ENCODE measurements at regions not wholly inside any gene's neighbourhood (a gene's known extent, or its start where the extent isn't known, plus 50 kb on each side); places are given as distances from the start of the nearest gene placed in this dataset.

- DNase-seq, result no peak
Observed at GRCh38 chr2:37868866-37869265, 56.2 kb upstream of the RMDN2 start.

- no peak for DNase-seq
Observed at GRCh38 chr2:37869304-37869703, 55.8 kb upstream of the RMDN2 start.

- DNase-seq, result no peak
Observed at GRCh38 chr2:37869771-37870170, 55.3 kb upstream of the RMDN2 start.

GRCh38 chr2:37870829-37871228 lies 54.3 kb upstream of the RMDN2 start:
- no peak for DNase-seq

- DNase-seq, result no peak
Observed at GRCh38 chr2:37871456-37872191, 53.5 kb upstream of the RMDN2 start.

GRCh38 chr2:37872192-37872750 lies 52.8 kb upstream of the RMDN2 start:
- DNase-seq, result no peak

GRCh38 chr2:37873229-37873628 lies 51.9 kb upstream of the RMDN2 start:
- DNase-seq, result no peak

- no peak for DNase-seq
Observed at GRCh38 chr2:37873749-37874330, 51.2 kb upstream of the RMDN2 start.

- DNase-seq, result no peak
Observed at GRCh38 chr2:37874470-37874869, 50.6 kb upstream of the RMDN2 start.

Data from SHP77 (cell line).